KMS-11 (cell line): ENCODE measurements at regions not wholly inside any gene's neighbourhood (a gene's known extent, or its start where the extent isn't known, plus 50 kb on each side); places are given as distances from the start of the nearest gene placed in this dataset.

ENCODE experiments used
- H2AFZ ChIP-seq: fragments of 200-600 bp; sonication (generic); 2 replicates; pipeline ENCODE4 v1.6.1; 2016; ENCODE audit warnings: antibody characterized with exemption, mixed run types, low read depth
- H3K27ac ChIP-seq: fragments of 200-600 bp; sonication (generic); 2 replicates; pipeline ENCODE4 v1.6.1; 2016; ENCODE audit warnings: mild to moderate bottlenecking, mixed run types
- H3K27me3 ChIP-seq: fragments of 200-600 bp; sonication (generic); 2 replicates; pipeline ENCODE4 v1.6.1; 2017; ENCODE audit warnings: mild to moderate bottlenecking, low read depth, mixed run types, moderate library complexity; ENCODE audit not compliant: insufficient read depth
- H3K36me3 ChIP-seq: fragments of 200-600 bp; sonication (generic); 2 replicates; pipeline ENCODE4 v1.6.1; 2017; ENCODE audit warnings: mild to moderate bottlenecking, mixed run types; ENCODE audit not compliant: insufficient read depth
- H3K4me1 ChIP-seq: fragments of 200-600 bp; sonication (generic); 2 replicates; pipeline ENCODE4 v1.6.1; 2016; ENCODE audit warnings: mild to moderate bottlenecking, low read depth, mixed run types; ENCODE audit not compliant: poor library complexity, severe bottlenecking
- H3K4me2 ChIP-seq: fragments of 200-600 bp; sonication (generic); 2 replicates; pipeline ENCODE4 v1.7.0; 2016; ENCODE audit warnings: mild to moderate bottlenecking, mixed run types
- H3K4me3 ChIP-seq: fragments of 200-600 bp; sonication (generic); IDR thresholded peaks from 2 replicates; pipeline ENCODE4 v1.6.1; 2017; ENCODE audit warnings: low read depth, low read length, mixed read lengths; ENCODE audit not compliant: insufficient read depth
- H3K79me2 ChIP-seq: fragments of 200-600 bp; sonication (generic); 2 replicates; pipeline ENCODE4 v1.6.1; 2016; ENCODE audit warnings: low read depth, mixed run types; ENCODE audit not compliant: insufficient read depth
- H3K9ac ChIP-seq: fragments of 200-600 bp; sonication (generic); 2 replicates; pipeline ENCODE4 v1.6.1; 2016; ENCODE audit warnings: mild to moderate bottlenecking, mixed run types
- H4K20me1 ChIP-seq: fragments of 200-600 bp; sonication (generic); 2 replicates; pipeline ENCODE4 v1.6.1; 2016; ENCODE audit warnings: mild to moderate bottlenecking, mixed run types; ENCODE audit not compliant: insufficient read depth
- TF ChIP-seq, protein P1 (sequence below): fragments of 200-600 bp; sonication (generic); conservative IDR thresholded peaks from 2 replicates; pipeline ENCODE4 v1.6.1; 2017; ENCODE audit warnings: low read depth, mild to moderate bottlenecking, antibody characterized with exemption, low read length, moderate library complexity, mixed read lengths

DNA sequence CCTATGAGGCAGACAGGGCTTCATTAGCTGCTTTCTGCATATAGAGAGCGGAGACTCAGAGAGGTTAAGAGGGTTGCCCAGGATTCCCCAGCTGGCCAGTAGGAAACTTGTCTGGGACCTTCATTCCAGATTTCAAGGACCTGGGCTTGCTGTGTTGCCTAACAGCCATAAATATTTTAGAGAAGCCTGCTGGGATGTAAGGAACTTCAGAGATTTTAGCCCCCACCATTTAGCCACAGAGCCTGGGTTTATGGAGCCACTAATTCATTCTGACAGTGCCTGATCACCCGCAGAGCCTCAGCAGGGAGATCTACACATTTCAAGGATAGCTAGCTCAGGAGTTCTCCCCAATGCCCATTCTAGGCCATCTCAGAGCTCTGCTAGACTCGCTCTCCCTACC lies 56.6 kb upstream of the TRUB1 start:
- Histone ChIP-seq H4K20me1 (no peaks in the 10 kb centered on the region), H3K4me2 (no peak overlapping the region), H2AFZ (no peak overlapping the region), H3K27ac (no peak overlapping the region), H3K9ac (no peak overlapping the region), H3K4me3 (no peak overlapping the region), H3K4me1 (peaks cover 7% of the 10 kb centered on the region), H3K36me3 (no peaks in the 10 kb centered on the region), H3K79me2 (no peaks in the 10 kb centered on the region), H3K27me3 (no peaks in the 10 kb centered on the region)
- TF ChIP-seq, protein P1, sequence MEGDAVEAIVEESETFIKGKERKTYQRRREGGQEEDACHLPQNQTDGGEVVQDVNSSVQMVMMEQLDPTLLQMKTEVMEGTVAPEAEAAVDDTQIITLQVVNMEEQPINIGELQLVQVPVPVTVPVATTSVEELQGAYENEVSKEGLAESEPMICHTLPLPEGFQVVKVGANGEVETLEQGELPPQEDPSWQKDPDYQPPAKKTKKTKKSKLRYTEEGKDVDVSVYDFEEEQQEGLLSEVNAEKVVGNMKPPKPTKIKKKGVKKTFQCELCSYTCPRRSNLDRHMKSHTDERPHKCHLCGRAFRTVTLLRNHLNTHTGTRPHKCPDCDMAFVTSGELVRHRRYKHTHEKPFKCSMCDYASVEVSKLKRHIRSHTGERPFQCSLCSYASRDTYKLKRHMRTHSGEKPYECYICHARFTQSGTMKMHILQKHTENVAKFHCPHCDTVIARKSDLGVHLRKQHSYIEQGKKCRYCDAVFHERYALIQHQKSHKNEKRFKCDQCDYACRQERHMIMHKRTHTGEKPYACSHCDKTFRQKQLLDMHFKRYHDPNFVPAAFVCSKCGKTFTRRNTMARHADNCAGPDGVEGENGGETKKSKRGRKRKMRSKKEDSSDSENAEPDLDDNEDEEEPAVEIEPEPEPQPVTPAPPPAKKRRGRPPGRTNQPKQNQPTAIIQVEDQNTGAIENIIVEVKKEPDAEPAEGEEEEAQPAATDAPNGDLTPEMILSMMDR: no peak

DNA sequence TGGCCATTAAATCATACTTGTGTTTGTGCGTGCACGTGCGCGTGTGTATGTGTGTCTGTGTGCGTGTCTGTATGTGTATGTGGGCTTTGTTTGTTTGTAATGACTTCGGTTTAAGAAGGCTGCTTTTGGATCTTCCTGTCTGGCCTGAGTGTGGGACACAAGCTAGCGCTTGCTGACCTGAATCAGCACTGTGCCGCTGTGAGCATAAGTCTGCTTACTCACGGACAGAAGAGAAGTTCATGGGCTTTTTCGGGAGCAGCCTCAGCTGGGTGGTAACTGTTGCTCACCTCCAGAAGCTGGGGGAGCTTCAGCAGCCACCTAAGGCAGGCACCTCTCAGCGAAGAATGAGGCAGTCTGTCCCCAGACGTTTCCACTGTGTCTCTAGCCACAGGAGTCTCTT lies 56.1 kb upstream of the TRUB1 start:
- Histone ChIP-seq H4K20me1 (no peaks in the 10 kb centered on the region), H2AFZ (no peak overlapping the region), H3K79me2 (no peaks in the 10 kb centered on the region), H3K4me2 (no peak overlapping the region), H3K9ac (no peak overlapping the region), H3K4me1 (peaks cover 7% of the 10 kb centered on the region), H3K4me3 (no peak overlapping the region), H3K27me3 (no peaks in the 10 kb centered on the region), H3K27ac (no peak overlapping the region), H3K36me3 (no peaks in the 10 kb centered on the region)
- TF ChIP-seq, protein P1: no peak

DNA sequence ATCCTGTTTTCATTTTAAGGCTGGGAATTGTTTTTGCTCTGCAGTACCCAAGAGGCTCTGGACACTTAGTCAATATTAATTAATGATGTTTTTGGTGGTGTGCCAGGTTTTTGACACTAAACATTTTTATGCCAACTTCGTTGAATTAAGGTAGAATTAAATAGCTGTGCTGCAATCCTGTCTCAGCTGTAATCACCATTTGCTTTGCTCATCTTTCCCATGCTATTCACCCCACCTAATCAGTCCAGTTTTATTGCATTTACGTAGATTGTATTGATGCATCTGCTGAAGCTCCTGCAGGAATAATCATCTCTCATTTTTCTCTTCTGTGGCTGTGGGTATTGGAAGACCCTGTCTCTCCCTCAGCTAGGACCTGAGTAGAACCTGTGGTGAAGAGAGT lies 52.6 kb upstream of the TRUB1 start:
- no peak overlapping the region for H3K27ac ChIP-seq
- no peaks in the 10 kb centered on the region for H3K27me3 ChIP-seq
- H3K4me1 ChIP-seq: no peaks in the 10 kb centered on the region
- H4K20me1 ChIP-seq: no peaks in the 10 kb centered on the region
- TF ChIP-seq, protein P1: no peak
- H3K79me2 ChIP-seq: no peaks in the 10 kb centered on the region
- no peak overlapping the region for H3K9ac ChIP-seq
- H3K4me2 ChIP-seq: no peak overlapping the region
- no peak overlapping the region for H3K4me3 ChIP-seq
- H3K36me3 ChIP-seq: no peaks in the 10 kb centered on the region
- H2AFZ ChIP-seq: no peak overlapping the region
